GM12891 (cell line): ENCODE measurements at regions not wholly inside any gene's neighbourhood (a gene's known extent, or its start where the extent isn't known, plus 50 kb on each side); places are given as distances from the start of the nearest gene placed in this dataset.

Experiments used
- POLR2A ChIP-seq: IDR thresholded peaks from 2 replicates; pipeline ENCODE4 v1.6.1; 2011; ENCODE audit warnings: low read depth, low read length, control low read depth
- TAF1 ChIP-seq: IDR thresholded peaks from 2 replicates; pipeline ENCODE4 v1.6.1; 2011; ENCODE audit warnings: low read depth, low read length, control low read depth

DNA sequence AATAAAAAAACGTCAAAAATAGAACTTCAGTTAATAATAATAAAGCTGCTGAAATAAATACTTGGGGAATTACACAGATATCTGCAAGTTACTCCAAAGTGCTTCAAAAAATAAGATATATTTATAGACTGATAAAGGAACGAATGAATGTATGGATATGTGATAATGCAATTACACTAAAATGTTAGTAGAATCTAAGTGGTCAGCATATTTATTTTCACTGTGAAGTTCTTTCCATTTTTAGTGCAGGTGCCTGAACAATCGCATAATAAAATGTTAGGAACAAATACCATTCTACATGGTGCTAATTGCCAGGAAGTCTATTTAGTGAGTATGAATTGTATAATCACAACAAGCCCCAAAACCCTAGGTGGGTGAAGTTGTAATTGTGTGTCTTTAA is 169.6 kb upstream of the RGPD4 start:
- TF ChIP-seq POLR2A (no peak), TAF1 (no peak)
